ENCODE measurements at regions not wholly inside any gene's neighbourhood (a gene's known extent, or its start where the extent isn't known, plus 50 kb on each side); places are given as distances from the start of the nearest gene placed in this dataset.
A peak's percentile ranks its signal among the peaks of the same experiment; 100 is the strongest.
"Not testable (repeated sequence)": the region's sequence is repeated elsewhere in the genome, so short reads cannot be mapped to it uniquely, and the experiment has no call there.

DNA sequence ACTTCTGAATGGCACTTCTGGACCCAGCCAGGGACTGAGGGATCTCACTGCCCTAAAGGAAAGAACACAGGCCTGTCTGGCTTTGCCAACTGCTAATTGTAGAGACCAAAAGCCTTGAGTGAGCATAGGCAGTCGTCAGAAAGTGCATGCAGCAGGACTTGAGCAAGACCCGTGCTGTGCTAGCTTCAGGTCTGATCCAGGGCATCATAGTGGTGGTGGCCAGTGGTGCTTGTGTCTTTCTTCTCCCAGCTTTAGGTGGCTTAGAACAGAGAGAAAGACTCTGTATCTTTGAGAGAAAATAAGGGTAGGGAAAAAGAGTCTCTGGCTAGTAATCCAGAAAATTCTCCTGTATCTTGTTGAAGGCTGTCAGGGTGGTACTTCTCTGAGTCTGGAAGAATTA is 1385.6 kb upstream of the DEFB115 start:
- DNase-seq; H3K4me1 ChIP-seq (ENCODE audit: control insufficient read depth, insufficient read depth, low read length, poor library complexity, severe bottlenecking); H3K27ac ChIP-seq (ENCODE audit: insufficient read depth, low read length, poor library complexity, severe bottlenecking); H3K4me3 ChIP-seq (ENCODE audit: low read depth, low read length); H3K27ac Mint-ChIP-seq; ATAC-seq (ENCODE audit: low read depth in 2 of 2); H3K27me3 Mint-ChIP-seq; H3K36me3 Mint-ChIP-seq; H3K36me3 ChIP-seq (ENCODE audit: control insufficient read depth, insufficient read depth, low read length); H3K27me3 ChIP-seq (ENCODE audit: control insufficient read depth, insufficient read depth, low read length); H3K4me1 Mint-ChIP-seq; H3K4me3 Mint-ChIP-seq: not testable (repeated sequence)
- peaks cover 5 to 39% (median 24%) of the 10 kb centered on the region in 7 donors for H3K9me3 Mint-ChIP-seq
- peaks cover 0 to 24% of the 10 kb centered on the region in 2 experiments for H3K9me3 ChIP-seq (ENCODE audit: control insufficient read depth in 2 of 2, low read length in 2 of 2)

DNA sequence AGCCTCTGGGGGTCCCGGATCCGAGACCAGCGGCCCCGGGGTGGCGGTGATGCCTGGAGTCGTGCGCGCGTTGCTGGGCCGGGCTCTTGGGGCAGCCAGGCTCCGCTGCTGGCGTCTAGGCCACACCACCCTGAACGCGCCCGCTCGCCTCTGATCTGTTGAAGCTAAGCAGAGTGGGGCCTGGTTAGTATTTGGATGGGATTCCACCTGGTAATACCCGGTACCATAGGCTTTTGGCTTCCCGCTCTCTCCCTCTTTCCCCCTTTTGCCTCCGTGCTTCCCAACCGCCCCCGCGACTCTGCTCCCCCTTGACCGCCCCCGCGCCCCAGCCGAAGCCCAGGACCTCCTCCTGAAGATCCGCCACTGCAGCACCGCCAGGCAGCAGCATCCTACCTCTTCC is 1383.5 kb upstream of the DEFB115 start:
- Histone ChIP-seq H3K9me3 (ENCODE audit: control insufficient read depth in 2 of 2, low read length in 2 of 2) (peaks cover 1 to 39% of the 10 kb centered on the region in 2 experiments), H3K27me3 (ENCODE audit: control insufficient read depth, insufficient read depth, low read length) (no peaks in the 10 kb centered on the region), H3K4me3 (ENCODE audit: low read depth, low read length) (no peak overlapping the region), H3K36me3 (ENCODE audit: control insufficient read depth, insufficient read depth, low read length) (no peaks in the 10 kb centered on the region), H3K27ac (ENCODE audit: insufficient read depth, low read length, poor library complexity, severe bottlenecking) (no peak overlapping the region), H3K4me1 (ENCODE audit: control insufficient read depth, insufficient read depth, low read length, poor library complexity, severe bottlenecking) (peaks cover 4% of the 10 kb centered on the region)
- H3K4me3 Mint-ChIP-seq, result no peak overlapping the region
- peak in 1 of 3 donors; percentile 30 for DNase-seq
- H3K9me3 Mint-ChIP-seq, result peaks cover 5 to 51% (median 30%) of the 10 kb centered on the region in 7 donors
- H3K27me3 Mint-ChIP-seq, result no peaks in the 10 kb centered on the region
- H3K4me1 Mint-ChIP-seq, result peaks cover 0 to 3% (median 0%) of the 10 kb centered on the region in 4 donors
- ATAC-seq (ENCODE audit: low read depth in 2 of 2), result no peak
- peaks cover 3% of the 10 kb centered on the region for H3K36me3 Mint-ChIP-seq
- H3K27ac Mint-ChIP-seq, result no peak overlapping the region

DNA sequence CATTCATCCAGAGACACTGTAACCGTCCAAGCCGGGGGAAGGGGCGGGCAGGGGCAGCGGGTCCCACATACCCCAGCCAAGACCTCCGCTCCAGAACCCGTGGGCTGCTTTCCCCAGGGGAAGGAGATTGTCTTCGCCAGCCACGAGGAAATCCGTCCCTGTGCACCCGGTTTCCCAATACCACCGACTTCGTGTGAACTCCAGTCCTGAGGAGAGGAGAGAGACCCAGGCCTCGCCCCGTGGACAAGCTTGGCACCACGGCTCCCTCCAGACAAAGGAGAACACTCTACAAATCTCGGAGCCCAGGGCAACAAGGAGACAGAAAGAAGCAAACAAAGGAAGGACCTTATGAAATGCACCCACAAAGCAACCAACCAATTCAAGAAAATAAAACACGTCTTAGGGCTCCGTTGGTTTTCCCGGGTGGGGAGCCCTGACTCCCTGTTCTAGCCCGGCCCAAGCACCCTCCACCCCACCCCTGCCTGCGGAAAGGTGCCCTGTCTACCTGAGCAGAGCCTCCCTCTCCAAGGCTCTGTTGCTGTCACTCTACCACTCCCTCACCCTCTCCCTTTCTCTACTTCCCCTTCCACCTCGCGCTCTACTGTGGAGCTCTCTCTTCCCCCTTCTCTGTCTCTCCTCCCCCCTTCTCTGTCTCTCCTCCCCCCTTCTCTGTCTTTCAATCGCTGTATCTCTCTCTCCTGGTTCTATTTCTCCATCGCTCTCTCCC is 1382.8 kb upstream of the DEFB115 start:
- peaks cover 5 to 53% (median 32%) of the 10 kb centered on the region in 7 donors for H3K9me3 Mint-ChIP-seq
- H3K4me1 Mint-ChIP-seq, result peaks cover 0 to 3% (median 0%) of the 10 kb centered on the region in 4 donors

DNA sequence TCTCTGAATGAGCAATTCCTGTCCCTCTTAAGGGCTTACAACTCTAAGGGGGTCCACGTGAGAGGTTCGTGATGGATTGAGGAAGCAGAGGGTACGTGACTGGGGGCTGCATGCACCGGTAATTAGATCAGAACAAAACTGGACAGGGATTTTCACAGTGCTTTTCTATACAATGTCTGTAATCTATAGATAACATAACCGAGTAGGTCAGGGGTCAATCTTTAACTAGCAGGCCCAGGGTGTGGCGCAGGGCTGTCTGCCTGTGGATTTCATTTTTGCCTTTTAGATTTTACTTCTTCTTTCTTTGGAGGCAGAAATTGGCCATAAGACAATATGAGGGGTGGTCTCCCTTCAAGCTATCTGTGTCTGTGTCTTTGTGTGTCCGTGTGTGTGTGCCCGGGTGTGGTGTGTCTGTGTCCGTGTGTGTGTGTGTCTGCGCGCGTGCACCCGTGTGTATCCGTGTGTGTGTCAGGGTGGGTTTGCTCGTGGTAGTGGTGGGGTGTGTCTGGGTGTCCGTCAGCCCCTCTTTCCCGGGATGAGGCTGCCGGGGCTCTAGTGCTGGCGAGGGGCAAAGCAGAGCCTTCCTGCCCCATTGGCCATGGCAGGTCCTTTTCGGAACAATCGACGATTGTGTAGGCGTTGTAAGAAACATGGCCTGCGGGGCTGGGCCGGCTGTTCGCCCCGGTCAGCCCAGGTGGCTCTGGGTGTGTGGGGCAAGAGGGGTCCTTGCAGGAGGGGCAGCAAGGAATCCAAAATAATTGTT is 1382.0 kb upstream of the DEFB115 start:
- H3K4me1 Mint-ChIP-seq; H3K4me3 ChIP-seq (ENCODE audit: low read depth, low read length); H3K36me3 Mint-ChIP-seq; DNase-seq; H3K36me3 ChIP-seq (ENCODE audit: control insufficient read depth, insufficient read depth, low read length); H3K4me3 Mint-ChIP-seq; H3K4me1 ChIP-seq (ENCODE audit: control insufficient read depth, insufficient read depth, low read length, poor library complexity, severe bottlenecking); H3K27ac ChIP-seq (ENCODE audit: insufficient read depth, low read length, poor library complexity, severe bottlenecking); H3K27me3 ChIP-seq (ENCODE audit: control insufficient read depth, insufficient read depth, low read length); H3K27me3 Mint-ChIP-seq; H3K27ac Mint-ChIP-seq; ATAC-seq (ENCODE audit: low read depth in 2 of 2): not testable (repeated sequence)
- H3K9me3 Mint-ChIP-seq, result peaks cover 5 to 50% (median 28%) of the 10 kb centered on the region in 7 donors
- H3K9me3 ChIP-seq (ENCODE audit: control insufficient read depth in 2 of 2, low read length in 2 of 2), result peaks cover 1 to 47% of the 10 kb centered on the region in 2 experiments

More for the DNA sequence above, 1382.8 kb upstream of the DEFB115 start:
- no peaks in the 10 kb centered on the region for H3K27me3 ChIP-seq (ENCODE audit: control insufficient read depth, insufficient read depth, low read length)
- H3K27ac ChIP-seq (ENCODE audit: insufficient read depth, low read length, poor library complexity, severe bottlenecking), result no peak overlapping the region
- Mint-ChIP-seq H3K4me3 (no peak overlapping the region), H3K27ac (no peak overlapping the region), H3K36me3 (peaks cover 3% of the 10 kb centered on the region), H3K27me3 (no peaks in the 10 kb centered on the region)
- peaks cover 1 to 46% of the 10 kb centered on the region in 2 experiments for H3K9me3 ChIP-seq (ENCODE audit: control insufficient read depth in 2 of 2, low read length in 2 of 2)
- H3K4me1 ChIP-seq (ENCODE audit: control insufficient read depth, insufficient read depth, low read length, poor library complexity, severe bottlenecking), result peaks cover 4% of the 10 kb centered on the region
- H3K4me3 ChIP-seq (ENCODE audit: low read depth, low read length), result no peak overlapping the region
- ATAC-seq (ENCODE audit: low read depth in 2 of 2) (no peak), DNase-seq (no peak)
- H3K36me3 ChIP-seq (ENCODE audit: control insufficient read depth, insufficient read depth, low read length), result no peaks in the 10 kb centered on the region

DNA sequence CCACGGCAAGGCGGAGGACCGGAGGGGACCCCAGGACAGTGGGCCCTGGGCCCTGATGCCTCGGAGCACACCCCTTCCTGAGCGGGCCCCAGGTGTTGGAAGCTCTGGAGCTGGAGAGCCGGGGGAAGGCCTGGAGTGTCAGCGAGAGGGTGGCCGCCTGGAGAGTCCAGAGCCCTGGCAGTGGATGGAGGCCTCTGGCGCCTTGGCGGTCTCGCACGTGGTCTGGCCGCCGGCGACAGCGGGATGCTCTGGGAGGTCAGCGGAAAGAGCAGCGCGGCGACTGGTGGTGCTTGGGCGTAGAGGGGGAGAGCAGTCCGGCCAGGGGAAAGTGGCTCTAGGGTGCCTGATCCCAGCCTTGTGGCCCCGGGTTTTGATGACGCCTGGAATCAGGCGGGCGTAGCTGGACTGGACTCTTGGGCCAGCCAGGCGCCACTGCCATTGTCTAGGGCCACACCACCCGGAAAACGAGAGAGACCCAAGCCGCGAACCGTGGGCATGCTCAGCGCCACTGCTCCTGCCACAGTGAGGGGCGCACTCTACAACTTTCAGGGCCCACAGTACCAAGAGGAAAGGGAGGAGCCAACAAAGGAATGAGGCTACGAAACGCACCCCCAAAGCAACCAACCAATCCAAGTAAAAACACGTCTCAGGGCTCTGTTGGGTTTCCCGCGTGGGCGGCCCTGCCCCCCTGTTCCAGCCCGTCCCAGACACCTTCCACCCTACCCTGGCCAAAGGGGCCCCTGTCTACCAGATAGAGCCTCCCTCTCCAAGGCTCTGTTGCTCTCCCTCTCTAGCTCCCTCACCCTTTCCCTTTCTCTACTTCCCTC is 1381.2 kb upstream of the DEFB115 start:
- not testable (repeated sequence) for H3K27me3 Mint-ChIP-seq; H3K27ac Mint-ChIP-seq; DNase-seq; H3K27ac ChIP-seq (ENCODE audit: insufficient read depth, low read length, poor library complexity, severe bottlenecking); H3K36me3 ChIP-seq (ENCODE audit: control insufficient read depth, insufficient read depth, low read length); H3K4me3 ChIP-seq (ENCODE audit: low read depth, low read length); H3K27me3 ChIP-seq (ENCODE audit: control insufficient read depth, insufficient read depth, low read length); H3K4me3 Mint-ChIP-seq; H3K4me1 Mint-ChIP-seq; H3K4me1 ChIP-seq (ENCODE audit: control insufficient read depth, insufficient read depth, low read length, poor library complexity, severe bottlenecking); ATAC-seq (ENCODE audit: low read depth in 2 of 2); H3K36me3 Mint-ChIP-seq
- H3K9me3 ChIP-seq (ENCODE audit: control insufficient read depth in 2 of 2, low read length in 2 of 2), result peaks cover 4 to 47% of the 10 kb centered on the region in 2 experiments
- peaks cover 5 to 50% (median 28%) of the 10 kb centered on the region in 7 donors for H3K9me3 Mint-ChIP-seq

DNA sequence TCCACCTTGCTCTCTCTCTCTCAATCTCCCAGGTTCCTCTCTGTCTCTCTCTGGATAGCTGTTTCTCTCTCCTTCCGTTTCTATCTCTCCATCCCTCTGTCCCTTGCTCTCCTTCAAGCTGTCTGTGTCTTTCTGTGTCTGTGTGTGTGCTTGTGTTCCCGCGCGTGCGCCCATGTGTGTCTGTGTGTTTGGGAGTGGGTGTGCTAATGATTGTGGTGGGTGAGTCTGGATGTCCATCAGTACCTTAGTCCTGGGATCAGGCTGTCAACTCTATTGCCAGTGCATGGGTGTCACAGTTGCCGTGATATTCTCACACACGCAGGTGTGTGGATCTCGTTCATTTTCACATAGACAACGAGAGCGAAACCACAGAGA is 1380.6 kb upstream of the DEFB115 start:
- peaks cover 3% of the 10 kb centered on the region for H3K36me3 Mint-ChIP-seq
- no peak overlapping the region for H3K4me3 Mint-ChIP-seq

DNA sequence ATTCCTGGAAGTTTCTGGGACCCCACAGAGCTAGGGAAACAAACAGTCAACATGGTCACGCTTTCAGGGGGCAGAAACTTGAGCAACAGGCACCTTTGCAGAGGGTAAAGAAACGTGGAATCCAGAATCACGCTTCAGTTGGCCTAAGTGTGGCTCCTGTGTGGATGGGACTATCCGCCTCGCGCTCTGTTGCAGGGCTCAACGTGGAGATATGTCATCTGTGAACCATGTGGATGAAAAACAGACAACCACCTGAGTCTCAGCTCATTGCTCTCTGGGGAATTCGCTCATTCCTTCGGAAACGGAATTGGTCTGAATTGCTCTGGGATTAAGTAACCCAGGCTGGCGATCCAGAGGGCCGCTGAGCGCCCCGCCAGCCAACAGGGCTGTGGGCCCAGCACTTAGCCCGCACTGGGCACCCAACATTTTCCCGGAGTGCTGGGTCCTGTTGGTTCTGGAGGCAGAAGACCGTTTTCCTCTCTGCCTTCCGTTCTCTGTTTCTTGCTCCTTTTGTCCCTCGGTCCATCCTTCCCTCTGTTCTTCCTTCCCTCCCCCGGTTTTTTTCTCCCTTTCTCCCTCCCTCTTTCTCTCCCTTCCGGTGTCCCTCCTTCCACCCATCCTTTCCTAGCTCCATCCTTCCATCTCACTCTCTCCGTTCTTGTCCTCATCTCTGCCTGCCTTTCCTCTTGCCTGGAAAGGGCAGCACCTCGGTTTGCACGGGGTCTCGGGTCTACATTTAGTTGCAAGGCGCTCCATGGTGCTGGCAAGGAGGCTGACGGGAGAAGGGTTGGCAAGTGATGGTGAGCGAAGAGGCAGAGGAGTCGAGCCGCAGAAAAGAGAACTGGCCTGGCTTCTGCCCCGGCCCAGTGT is 1379.8 kb upstream of the DEFB115 start:
- H3K27me3 Mint-ChIP-seq; H3K27ac Mint-ChIP-seq; H3K4me3 ChIP-seq (ENCODE audit: low read depth, low read length); ATAC-seq (ENCODE audit: low read depth in 2 of 2); H3K36me3 Mint-ChIP-seq; H3K36me3 ChIP-seq (ENCODE audit: control insufficient read depth, insufficient read depth, low read length); H3K4me1 Mint-ChIP-seq; DNase-seq; H3K27me3 ChIP-seq (ENCODE audit: control insufficient read depth, insufficient read depth, low read length); H3K27ac ChIP-seq (ENCODE audit: insufficient read depth, low read length, poor library complexity, severe bottlenecking); H3K4me1 ChIP-seq (ENCODE audit: control insufficient read depth, insufficient read depth, low read length, poor library complexity, severe bottlenecking): not testable (repeated sequence)
- peaks cover 4 to 47% of the 10 kb centered on the region in 2 experiments for H3K9me3 ChIP-seq (ENCODE audit: control insufficient read depth in 2 of 2, low read length in 2 of 2)
- Mint-ChIP-seq H3K9me3 (peaks cover 5 to 51% (median 28%) of the 10 kb centered on the region in 7 donors), H3K4me3 (peak overlapping the region in 1 of 4 donors; percentile 32)

More for the DNA sequence above, 1380.6 kb upstream of the DEFB115 start:
- peaks cover 4 to 47% of the 10 kb centered on the region in 2 experiments for H3K9me3 ChIP-seq (ENCODE audit: control insufficient read depth in 2 of 2, low read length in 2 of 2)
- peaks cover 5 to 48% (median 28%) of the 10 kb centered on the region in 7 donors for H3K9me3 Mint-ChIP-seq
- H3K27ac Mint-ChIP-seq, result no peak overlapping the region
- H3K36me3 ChIP-seq (ENCODE audit: control insufficient read depth, insufficient read depth, low read length), result no peaks in the 10 kb centered on the region
- no peaks in the 10 kb centered on the region for H3K27me3 ChIP-seq (ENCODE audit: control insufficient read depth, insufficient read depth, low read length)
- peaks cover 4% of the 10 kb centered on the region for H3K4me1 ChIP-seq (ENCODE audit: control insufficient read depth, insufficient read depth, low read length, poor library complexity, severe bottlenecking)
- ATAC-seq (ENCODE audit: low read depth in 2 of 2) (no peak), DNase-seq (no peak)
- no peaks in the 10 kb centered on the region for H3K27me3 Mint-ChIP-seq
- H3K27ac ChIP-seq (ENCODE audit: insufficient read depth, low read length, poor library complexity, severe bottlenecking), result no peak overlapping the region
- no peak overlapping the region for H3K4me3 ChIP-seq (ENCODE audit: low read depth, low read length)
- peaks cover 0 to 3% (median 0%) of the 10 kb centered on the region in 4 donors for H3K4me1 Mint-ChIP-seq
